WERI-Rb-1 (cell line): ENCODE measurements at regions not wholly inside any gene's neighbourhood (a gene's known extent, or its start where the extent isn't known, plus 50 kb on each side); places are given as distances from the start of the nearest gene placed in this dataset.

ENCODE experiments used
- DNase-seq: peaks from one replicate; pipeline ENCODE4 v3.0.0-alpha.2; 2020
- H3K27ac ChIP-seq: fragments of 250-450 bp; sonication (Bioruptor Pico); 2 replicates; pipeline ENCODE4 v1.5.1; 2020; ENCODE audit warnings: mild to moderate bottlenecking, moderate library complexity
- H3K27me3 ChIP-seq: fragments of 250-450 bp; sonication (Bioruptor Pico); 2 replicates; pipeline ENCODE4 v1.5.1; 2021; ENCODE audit warnings: mild to moderate bottlenecking, low read depth, moderate library complexity; ENCODE audit not compliant: insufficient read depth, severe bottlenecking
- H3K36me3 ChIP-seq: fragments of 250-450 bp; sonication (Bioruptor Pico); 2 replicates; pipeline ENCODE4 v1.5.1; 2020; ENCODE audit warnings: mild to moderate bottlenecking, moderate library complexity
- H3K4me3 ChIP-seq: 2 replicates; pipeline ENCODE4 v1.5.1; 2011; ENCODE audit warnings: low read depth, mild to moderate bottlenecking, control low read depth, low read length
- H3K9me3 ChIP-seq: fragments of 250-450 bp; sonication (Bioruptor Pico); 2 replicates; pipeline ENCODE4 v1.5.1; 2021; ENCODE audit warnings: mild to moderate bottlenecking, moderate library complexity; ENCODE audit not compliant: severe bottlenecking
- TF ChIP-seq, protein P1 (sequence below): IDR thresholded peaks from 2 replicates; pipeline ENCODE4 v1.5.1; 2011; ENCODE audit warnings: low read depth, mild to moderate bottlenecking, control low read depth, inconsistent platforms, low read length

DNA sequence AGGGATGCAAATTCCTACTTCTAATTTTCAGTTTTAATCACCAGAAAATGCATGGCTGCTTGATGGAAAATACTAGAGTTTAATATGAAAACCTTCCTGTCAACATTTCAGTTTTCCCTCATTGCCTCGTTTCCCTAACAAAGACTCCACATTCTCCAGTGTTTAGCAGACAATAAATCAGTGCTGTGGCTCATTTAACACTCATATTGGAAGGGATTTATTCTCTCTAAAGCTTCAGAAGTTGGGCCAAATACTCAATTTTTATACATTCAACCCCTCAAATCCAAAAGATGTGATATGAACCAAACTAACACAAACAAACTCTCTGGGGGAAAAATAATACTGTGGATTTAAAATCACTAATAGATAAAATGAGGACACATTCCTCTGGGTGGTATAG is 482.5 kb downstream of the FLRT2 start:
- TF ChIP-seq, protein P1, sequence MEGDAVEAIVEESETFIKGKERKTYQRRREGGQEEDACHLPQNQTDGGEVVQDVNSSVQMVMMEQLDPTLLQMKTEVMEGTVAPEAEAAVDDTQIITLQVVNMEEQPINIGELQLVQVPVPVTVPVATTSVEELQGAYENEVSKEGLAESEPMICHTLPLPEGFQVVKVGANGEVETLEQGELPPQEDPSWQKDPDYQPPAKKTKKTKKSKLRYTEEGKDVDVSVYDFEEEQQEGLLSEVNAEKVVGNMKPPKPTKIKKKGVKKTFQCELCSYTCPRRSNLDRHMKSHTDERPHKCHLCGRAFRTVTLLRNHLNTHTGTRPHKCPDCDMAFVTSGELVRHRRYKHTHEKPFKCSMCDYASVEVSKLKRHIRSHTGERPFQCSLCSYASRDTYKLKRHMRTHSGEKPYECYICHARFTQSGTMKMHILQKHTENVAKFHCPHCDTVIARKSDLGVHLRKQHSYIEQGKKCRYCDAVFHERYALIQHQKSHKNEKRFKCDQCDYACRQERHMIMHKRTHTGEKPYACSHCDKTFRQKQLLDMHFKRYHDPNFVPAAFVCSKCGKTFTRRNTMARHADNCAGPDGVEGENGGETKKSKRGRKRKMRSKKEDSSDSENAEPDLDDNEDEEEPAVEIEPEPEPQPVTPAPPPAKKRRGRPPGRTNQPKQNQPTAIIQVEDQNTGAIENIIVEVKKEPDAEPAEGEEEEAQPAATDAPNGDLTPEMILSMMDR = no peak
- no peak overlapping the region for H3K27ac ChIP-seq

DNA sequence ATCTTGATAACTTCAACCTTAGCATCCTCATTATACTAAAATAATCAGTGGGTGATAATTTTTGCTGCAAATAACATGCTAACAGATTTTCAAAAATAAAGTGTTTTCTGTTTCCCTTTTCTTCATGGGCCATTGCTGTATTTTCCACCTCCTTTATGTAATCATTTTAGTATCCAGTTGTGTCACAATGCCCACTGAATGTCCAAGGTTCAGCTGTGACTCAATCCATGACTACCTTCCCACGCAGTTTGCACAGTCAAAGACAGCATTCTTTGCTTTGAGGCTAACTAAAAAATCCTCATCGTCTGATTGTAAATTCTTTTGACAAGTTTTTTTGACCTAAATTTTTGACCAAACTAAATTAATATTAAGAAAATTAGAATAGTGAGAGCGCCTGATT is 474.1 kb downstream of the FLRT2 start:
- no peaks in the 10 kb centered on the region for H3K27me3 ChIP-seq
- H3K9me3 ChIP-seq = no peaks in the 10 kb centered on the region
- TF ChIP-seq, protein P1 = no peak
- H3K4me3 ChIP-seq = no peak overlapping the region
- no peak overlapping the region for H3K27ac ChIP-seq
- DNase-seq = no peak
- H3K36me3 ChIP-seq = no peaks in the 10 kb centered on the region

More for the DNA sequence above, 482.5 kb downstream of the FLRT2 start:
- Histone ChIP-seq H3K4me3 (no peak overlapping the region), H3K27me3 (no peaks in the 10 kb centered on the region), H3K36me3 (no peaks in the 10 kb centered on the region), H3K9me3 (no peaks in the 10 kb centered on the region)
- no peak for DNase-seq

DNA sequence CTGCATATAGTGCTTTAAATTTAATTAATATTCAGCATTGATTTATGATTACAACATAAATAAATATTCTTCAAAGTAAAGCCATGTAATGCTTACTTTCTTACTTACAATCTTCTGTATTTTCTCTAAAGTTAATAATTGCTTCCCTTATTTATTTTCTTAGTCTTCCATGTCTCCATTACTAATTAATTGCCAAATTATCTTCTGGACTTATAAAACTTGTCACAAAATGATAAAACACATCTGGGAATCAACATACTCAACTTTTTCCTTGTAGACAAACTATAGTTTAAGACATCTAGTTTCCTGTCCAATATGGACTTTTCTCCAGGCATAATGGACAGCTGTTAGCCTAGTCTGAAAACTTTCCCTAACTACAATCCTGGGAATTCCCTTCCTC is 466.6 kb downstream of the FLRT2 start:
- Histone ChIP-seq H3K36me3 (no peaks in the 10 kb centered on the region), H3K27me3 (no peaks in the 10 kb centered on the region), H3K27ac (no peak overlapping the region), H3K4me3 (no peak overlapping the region), H3K9me3 (no peaks in the 10 kb centered on the region)
- no peak for DNase-seq
- TF ChIP-seq, protein P1 = no peak

DNA sequence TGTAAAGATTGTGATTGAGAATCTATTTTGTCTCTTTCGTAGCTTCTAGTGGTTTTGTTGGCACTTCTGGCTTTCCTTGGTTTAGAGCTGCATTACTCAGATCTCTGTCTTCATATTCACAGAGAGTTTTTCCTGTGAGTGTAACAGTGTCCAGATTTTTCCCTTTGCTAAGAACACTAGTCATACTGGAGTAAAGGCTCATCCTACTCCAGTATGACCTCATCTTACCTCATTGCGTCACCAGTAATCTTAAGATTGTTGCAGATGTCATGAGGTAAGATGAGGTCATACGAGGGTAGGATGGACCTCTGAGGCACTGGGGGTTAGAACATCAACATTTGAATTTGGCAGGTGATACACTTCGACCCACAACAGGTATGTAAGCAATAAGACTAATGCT is 461.2 kb downstream of the FLRT2 start:
- Histone ChIP-seq H3K4me3 (no peak overlapping the region), H3K27me3 (no peaks in the 10 kb centered on the region), H3K9me3 (no peaks in the 10 kb centered on the region), H3K36me3 (no peaks in the 10 kb centered on the region), H3K27ac (no peak overlapping the region)
- TF ChIP-seq, protein P1 = no peak
- DNase-seq = no peak

DNA sequence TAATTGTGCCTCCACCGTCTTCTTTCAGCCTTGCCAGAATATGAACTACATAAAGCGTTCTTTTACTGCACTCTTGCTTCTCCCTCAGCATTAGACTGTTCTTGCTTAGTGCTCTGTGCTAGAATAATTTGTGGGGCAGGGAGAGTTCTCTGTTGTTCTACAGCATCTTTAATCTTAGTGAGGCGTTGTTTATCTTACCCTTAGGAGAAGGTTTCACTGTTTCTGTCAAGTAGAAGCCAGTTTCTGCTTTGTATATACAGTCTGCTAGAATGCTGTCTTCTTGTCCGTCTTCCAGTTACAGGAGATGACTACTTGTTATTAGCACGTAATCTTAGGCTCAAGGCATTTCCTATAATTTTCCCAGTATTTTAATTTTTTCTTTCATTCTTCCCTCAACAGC is 458.0 kb downstream of the FLRT2 start:
- TF ChIP-seq, protein P1 = no peak
- H3K36me3 ChIP-seq = no peaks in the 10 kb centered on the region
- no peak overlapping the region for H3K27ac ChIP-seq
- no peak overlapping the region for H3K4me3 ChIP-seq
- H3K9me3 ChIP-seq = no peaks in the 10 kb centered on the region
- H3K27me3 ChIP-seq = no peaks in the 10 kb centered on the region
- DNase-seq = no peak

DNA sequence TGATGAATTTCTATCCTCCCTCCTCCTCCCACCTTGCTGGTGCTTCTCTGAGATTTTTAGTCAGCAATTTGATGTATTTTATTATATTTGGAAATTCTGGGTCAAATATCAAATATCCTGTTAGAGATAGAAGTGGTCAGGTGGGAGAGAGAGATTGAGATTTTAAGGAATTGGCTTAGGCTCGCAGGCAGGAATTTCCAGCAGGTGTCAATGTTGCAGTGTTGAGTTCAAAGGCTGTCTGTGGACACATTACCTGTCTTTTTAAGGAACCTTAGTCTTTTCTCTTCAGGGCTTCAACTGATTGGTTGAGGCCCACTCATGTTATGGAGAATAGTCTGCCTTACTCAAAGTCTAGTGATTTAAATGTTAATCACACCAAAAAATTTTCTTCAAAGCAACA is 457.3 kb downstream of the FLRT2 start:
- Histone ChIP-seq H3K27me3 (no peaks in the 10 kb centered on the region), H3K9me3 (no peaks in the 10 kb centered on the region), H3K27ac (no peak overlapping the region), H3K4me3 (no peak overlapping the region), H3K36me3 (no peaks in the 10 kb centered on the region)
- TF ChIP-seq, protein P1 = no peak
- DNase-seq = no peak
